DMS153 treated with DMSO at 0.1 percent for 48 hours (cell line): ENCODE measurements at regions not wholly inside any gene's neighbourhood (a gene's known extent, or its start where the extent isn't known, plus 50 kb on each side); places are given as distances from the start of the nearest gene placed in this dataset.

Source experiments
- DNase-seq: peaks from one replicate; lab custom pipeline; 2025; ENCODE audit not compliant: unreplicated experiment; lab: John Stamatoyannopoulos, UW

DNA sequence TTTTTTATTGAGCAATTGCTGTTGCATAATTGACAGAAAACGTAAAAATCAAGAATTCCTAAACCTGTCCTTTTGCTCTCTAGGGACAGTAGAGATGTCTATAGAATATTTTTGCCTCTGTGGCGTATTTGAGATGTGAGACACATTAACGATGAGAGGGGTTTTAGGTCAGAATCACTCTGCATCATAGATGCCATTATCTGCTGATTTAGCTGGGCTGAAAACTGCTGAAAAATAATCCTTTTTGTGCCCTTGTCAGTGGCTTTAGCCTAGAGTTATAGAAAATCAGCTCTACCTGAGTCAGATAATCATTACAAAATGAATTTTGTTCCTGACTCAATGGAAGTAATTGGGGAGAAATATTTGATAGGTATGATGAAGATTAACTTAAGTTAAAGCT, 767.8 kb upstream of the TENM3 start:
- DNase-seq, result no peak

DNA sequence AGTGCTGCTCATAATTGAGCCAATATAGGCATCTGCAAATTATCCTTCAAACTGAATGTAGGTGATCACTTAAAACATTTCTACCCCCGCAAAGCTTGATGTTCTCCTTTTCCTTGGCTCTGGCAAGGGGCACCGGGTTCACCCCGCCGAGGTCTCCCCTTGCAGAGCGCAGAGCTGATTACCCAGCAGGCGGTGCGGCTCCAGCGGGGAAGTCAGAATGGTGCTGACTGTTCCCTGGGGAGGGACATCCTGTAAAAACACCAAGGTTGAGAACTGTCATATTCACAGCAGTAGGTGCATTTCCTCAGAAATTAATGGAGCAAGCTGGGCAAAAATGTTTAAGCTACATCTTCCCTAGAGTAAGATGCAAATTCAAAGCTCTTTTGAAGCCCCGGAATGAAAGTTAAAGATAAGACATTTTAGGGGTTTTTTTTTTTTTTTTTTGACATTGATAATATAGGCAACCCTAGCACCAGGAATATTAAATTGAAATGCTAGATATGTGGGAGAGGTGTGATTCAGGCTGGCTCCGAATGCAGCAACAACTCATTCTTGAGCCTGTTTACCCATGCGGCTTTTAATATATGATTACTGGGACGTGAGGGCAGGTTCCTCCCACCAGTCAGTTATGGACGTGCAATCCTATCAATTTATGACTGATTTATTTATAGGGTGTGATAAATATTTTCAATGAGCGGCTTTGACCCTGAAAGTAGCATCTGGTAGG, 767.3 kb upstream of the TENM3 start:
- DNase-seq, result no peak

DNA sequence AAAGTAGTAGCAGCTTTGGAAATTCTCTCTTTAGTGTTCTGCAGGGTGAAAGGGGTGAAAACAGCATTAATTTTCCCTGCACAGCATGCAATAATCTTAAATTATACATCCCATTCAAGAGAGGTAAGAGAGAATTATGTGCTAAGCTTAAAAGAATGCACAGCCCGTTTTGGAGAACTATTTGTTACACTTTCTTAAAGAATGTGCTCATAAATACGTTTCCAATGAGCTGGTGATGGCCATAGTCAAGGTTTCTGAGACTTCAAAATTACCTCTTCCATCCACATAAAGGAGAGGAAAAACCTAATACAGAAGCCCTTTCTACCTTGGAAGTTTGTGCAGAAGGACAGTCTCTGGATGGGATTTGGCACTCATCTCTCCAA, 766.7 kb upstream of the TENM3 start:
- DNase-seq, result no peak

DNA sequence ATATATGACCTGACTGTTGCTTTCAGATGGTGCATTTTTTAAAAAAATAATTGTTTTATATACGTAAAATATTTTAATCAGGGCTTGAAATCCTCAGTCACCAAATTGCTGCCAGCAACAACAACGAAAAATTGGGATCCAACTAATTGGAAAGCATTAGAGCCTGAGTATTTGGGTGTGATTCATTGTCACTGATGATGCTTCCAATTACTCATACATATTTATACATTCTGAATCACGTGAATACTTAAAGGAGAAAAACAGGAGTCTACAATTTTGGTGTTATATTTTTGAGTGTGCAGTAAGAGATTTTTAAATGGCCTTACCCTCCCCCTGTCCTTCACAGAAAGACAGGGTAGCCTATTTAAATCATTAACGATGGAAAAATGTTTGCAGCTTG, 765.6 kb upstream of the TENM3 start:
- no peak for DNase-seq

DNA sequence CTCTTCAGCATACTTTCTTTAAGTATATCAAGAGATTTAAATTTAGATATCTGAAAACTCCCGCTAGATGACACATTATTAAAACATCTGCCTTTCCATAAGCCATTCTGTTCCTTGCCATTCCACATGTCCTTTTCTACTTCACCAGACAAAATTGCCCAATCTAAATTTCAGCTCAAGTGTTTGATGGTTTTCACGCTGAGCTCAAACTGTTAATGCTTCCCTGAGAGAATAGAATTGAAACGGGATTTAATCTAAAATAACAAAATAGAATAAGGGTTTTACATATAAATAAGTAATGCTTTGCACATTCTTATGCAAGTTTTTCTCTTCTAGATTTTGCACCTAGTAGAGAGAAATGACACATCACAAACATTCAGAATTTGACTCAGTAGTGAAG, 764.5 kb upstream of the TENM3 start:
- DNase-seq, result no peak

DNA sequence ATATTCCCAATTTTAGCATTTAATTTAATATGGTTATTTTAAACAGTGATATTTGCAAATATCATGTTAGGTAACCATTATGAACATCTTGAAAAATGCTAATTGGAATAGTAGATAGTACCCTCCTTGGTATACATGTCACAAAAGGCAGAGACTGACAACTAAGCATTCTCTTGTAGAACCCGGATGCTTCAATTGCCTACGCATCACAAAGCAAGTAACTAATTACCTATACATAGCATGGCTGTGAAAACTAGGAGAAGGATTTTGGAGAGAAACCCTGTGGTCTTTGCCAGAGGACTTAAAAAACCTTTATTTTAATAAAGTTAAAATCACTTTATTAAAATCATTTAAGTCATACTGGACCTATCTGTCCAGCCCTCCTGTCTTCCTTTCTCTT, 764.1 kb upstream of the TENM3 start:
- DNase-seq, result no peak

DNA sequence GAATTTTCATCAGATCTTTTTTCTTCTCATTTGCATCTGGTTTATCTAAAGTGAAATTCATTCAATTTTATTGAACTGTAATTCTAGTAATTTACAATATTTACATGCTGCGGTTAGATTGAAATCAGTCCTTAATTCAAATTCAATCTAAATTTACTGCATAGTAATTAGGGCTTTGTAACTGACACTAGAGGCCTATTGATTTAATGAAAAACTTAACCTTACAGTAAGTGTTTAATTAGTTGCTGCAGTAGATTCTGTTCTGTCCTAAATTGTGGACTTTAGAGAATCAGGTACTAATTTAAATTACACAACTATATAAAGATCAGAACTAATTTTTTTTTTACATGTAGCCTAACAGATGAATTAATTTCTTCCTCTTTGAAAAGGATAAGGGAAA, 758.8 kb upstream of the TENM3 start:
- no peak for DNase-seq

DNA sequence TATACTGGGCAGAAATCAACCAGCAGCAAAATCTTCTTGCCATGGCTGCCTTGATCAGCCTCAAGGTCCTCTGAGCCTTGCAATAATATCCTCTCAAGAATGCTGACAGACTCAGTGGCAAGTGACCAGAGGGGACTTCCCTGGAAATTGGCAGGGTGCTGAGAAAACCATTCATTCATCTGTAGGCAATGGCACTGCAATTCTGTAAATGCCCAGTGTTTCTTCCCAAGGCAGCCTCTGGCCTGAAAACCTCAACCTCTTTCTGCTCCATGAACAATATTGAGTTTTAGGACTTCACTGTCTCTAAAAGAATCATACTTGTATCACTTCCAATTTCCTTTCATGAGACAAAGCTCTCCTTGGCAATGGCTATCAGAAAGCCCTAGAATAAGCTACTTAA, 754.3 kb upstream of the TENM3 start:
- DNase-seq, result no peak

DNA sequence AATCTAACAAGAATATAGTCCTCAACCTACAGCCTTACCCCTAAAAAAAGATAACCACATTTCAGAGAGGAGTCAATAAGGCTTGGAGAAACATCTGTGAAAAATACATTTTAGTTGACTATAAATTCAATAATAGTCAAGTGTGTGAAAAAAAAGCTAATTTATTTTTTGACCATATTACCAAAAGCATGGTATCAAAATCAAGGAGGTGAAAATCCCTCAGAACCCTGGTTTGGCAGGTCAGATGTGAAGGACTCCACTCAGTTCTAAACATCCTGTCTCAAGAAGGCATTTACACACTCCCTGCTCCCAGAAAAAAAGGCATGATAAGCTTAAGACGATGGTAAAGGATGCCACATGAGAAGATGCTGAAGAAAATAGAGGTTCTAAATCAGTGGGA, 745.1 kb upstream of the TENM3 start:
- DNase-seq, result no peak

DNA sequence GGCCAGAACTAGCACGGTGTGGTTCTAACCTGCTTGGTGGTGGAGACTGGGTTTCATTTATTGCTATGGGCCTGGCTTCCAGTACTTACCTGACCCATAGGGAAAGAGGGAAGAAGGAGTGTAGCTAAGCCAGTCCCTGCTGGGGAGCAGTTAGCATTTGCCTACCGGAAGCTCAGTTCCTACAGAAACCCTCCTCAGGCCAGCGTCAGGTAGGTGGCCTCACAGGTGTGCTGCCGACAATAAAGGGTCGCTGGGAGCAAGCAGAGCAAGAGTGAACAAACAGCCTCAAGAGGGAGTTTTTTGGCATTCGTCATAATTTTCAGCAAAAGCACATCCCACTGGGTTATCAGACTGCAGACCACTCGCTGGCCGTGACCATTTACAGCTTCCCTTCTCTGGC, 740.6 kb upstream of the TENM3 start:
- DNase-seq, result no peak

DNA sequence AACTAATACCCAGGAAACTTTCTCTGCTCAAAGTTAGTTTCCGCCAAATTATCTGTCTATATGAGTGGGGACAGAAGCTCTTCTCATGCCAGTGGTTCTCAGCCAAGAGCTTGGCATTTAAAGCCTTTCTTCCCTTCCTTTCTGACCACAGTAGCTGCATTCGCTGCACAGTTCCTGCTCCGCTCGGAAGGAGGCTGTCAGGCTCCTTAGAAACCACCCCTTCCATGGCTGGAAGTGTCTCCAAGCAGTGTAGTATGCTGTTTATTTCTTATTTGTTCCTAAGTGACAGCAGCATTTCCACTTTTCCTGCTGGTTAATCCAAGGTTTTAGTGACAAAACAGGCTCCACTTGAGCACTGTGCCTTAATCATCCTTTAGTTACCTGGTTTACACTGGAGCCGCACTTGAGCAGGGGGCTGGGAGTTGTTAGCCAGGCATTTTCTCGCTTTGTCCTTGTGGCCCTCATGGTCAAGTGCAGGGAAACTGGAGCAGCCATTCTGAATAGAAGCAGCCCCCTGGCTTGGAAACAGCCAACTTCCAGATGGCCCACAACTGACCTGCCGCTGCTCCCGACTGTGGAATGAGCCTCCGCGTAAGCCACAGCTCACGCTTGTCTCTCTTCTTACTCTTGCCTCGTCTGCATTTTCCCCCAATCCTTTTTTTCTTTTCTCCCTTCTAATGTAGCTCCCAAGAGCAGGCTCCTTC, 739.4 kb upstream of the TENM3 start:
- DNase-seq, result no peak

DNA sequence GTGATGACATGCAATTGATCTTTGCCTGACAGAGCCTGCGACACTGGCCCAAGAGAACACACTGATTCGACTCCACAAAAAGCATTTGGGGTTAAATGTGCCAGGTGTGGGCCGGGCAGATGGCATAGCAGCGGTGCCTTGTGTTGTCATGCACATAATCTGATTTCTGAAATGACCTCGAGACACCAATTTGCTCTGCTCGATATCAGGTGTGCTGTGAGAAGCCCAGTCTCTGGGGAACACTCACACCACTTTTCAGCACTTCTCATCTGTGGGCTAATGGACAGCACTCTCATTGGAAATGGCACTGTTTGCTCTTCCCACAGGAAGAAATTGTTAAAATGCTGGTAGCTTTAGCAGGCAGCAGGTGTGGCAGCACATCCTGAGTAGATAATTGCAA, 738.3 kb upstream of the TENM3 start:
- peak; percentile 93 for DNase-seq

DNA sequence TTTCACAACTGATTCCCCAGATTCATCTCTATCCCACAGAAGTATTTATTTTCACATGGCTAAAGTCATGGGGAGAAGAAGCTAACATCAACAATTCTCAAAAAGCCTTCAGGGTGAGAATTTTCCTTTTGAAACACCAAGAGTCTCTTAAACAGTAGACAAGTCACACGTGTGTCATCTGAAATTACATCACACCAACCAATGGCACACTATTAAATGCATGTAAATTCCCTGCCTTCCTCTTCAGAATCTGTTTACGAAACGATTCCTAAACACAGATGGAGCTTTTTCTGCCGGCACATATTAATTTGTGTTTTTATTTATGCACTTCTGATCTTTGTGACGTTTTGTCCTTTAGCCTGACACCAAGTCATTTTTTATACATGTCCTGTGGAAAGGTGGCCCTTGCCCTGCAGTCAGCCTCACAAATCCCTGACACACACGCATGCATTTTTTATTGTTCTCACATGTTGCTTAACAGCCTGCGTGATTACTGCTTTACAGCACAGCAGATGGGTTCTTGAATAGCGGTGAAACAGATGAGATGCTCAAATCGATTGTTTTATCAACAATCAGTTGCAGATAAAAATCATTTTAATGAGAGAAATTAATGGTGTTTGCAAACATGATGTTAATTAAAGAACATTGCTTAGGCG, 735.9 kb upstream of the TENM3 start:
- peak; percentile 69 for DNase-seq

DNA sequence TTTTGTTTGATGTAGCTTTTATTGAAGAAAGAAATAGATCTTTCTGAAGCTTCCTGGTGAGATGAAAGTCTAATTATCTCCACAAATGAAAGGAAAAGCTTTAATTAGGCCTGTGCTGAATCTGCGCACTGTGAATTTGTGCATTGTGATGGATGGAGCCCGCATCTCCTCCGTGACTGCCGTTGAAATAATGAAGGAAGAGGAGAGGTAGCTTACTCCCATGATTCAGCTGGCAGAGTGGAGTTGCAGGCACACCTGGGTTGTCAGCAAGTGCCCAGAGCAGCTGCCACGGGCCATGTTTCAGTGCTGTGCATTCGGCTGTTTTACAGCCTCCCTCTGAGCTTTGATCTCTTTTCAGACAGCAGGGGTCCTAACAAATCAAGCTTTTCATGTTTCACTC, 735.3 kb upstream of the TENM3 start:
- peak; percentile 69 for DNase-seq

DNA sequence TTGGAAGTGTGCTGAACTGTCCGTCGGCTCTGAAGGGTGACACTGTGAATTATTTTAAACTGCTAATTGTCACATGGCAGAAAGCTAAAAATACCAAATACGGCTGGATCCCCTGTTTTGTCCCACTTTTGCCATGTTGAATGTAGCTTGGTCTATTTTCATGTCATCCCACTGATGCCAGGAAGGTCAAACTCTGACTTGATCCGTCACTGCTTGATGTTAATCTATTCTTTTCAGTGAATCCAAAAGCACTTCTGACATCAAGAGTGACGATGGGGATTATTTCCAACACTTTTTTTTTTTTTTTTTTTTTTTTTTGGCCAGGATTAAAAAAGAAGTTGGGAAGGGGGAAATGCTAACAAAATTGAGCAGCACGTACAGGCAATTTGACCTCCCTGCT, 734.6 kb upstream of the TENM3 start:
- no peak for DNase-seq

DNA sequence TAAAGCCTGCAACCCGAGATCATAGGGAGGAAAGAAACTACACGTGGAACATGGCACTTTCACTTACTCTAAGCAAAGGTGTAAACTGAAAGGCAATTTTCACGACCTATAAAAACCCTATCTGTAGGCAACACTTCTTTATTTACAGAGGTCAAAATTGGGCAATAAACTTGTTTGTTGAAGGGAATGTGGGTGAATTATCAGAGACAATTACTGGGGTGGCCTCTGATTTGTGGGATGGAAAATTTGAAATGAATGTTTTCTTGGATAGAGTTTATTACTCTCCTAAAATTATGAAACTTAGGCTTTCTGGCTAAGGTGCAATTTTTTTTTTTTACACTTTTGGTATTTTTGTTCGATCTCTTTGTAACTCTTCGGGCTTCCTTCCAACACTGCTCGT, 734.1 kb upstream of the TENM3 start:
- no peak for DNase-seq

DNA sequence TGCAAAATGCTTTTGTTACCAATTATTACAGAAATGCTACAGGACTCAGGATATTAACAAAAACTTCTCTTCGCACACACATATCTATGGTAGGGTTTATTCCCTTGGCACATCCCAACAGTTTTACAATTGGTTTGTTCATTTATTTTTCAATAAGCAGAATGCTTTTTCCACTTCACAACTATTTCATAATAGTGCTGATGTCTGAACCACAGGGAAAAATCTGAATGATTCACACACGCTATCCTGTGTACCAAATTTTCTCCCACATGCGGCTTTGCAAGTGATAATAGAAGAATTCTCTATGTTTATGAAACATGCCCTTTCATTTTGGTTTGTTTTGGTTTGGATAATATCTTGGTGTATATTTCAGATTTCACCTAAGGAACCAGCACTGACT, 725.7 kb upstream of the TENM3 start:
- no peak for DNase-seq

DNA sequence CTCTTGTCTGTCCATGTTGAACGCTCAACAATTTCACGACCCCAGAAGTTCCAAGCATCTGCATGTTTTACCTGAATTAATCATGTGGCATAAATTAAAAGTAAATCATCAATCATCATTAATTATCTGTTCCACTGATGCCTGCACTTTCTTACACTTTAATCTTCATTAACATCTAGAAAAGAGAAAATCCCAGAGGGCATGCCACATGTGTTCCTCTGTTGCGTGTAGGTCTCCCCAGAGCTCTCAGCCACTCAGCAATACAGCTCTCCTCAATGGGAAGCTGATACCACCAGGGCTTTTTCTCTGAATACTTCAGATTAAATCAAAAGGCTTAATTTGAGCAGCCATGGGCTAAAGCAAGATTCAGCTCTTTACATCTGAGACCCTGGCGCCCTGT, 722.4 kb upstream of the TENM3 start:
- DNase-seq, result no peak

DNA sequence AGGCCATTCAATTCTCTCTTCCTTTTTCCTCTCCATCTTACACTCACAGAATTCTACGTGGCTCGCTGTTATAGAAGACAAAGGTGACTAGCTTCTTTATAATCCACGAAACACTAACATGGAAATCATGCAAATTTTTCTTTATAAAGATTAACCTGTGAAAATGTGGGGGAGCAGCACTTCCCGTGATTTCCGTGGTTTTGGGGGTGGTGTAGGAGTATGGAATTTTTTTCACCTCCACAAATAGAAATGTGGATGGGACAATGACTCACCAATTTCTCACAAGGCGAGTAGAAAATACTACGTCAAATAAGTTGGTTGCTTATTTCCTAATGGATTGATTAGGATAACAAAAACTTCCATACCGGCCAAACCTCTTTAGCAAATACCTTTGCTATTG, 719.2 kb upstream of the TENM3 start:
- no peak for DNase-seq

DNA sequence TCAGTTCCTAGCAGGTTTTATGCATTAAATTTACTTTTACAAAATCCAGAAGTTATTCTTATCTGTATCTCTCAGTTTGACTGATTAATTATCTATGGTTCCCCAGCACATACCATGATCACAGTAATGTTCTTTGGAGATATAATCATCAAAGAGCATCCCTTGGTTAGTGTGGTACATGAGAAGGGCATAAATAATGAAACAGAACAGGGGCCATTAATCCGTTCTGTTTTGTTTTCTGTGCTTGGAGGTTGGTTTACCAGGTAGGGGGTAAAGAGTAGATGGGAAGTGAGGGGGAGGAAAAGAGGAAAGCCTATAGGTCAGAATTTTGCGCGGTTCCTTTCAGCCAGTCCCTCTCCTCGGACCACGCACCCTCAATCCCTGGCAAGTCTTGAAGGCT, 718.7 kb upstream of the TENM3 start:
- no peak for DNase-seq

DNA sequence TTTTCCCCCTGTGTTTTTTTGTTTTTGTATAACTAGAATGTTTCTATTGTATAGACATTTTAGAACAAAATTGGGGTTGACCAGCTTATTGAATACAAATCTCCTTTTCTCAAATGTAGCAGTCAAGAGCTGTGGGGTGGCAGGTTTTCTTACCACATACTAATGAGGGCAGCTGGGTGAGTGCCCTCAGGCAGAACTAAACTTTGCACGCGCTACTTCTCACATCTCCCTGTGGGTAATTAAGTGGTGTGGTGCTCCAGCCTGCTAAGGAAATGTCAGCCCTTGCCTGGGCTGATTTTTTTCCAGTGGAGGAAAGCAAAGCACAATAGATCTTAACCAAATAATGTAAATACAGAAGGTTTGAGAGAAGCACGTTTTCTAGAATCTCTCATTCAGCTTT, 717.6 kb upstream of the TENM3 start:
- no peak for DNase-seq

DNA sequence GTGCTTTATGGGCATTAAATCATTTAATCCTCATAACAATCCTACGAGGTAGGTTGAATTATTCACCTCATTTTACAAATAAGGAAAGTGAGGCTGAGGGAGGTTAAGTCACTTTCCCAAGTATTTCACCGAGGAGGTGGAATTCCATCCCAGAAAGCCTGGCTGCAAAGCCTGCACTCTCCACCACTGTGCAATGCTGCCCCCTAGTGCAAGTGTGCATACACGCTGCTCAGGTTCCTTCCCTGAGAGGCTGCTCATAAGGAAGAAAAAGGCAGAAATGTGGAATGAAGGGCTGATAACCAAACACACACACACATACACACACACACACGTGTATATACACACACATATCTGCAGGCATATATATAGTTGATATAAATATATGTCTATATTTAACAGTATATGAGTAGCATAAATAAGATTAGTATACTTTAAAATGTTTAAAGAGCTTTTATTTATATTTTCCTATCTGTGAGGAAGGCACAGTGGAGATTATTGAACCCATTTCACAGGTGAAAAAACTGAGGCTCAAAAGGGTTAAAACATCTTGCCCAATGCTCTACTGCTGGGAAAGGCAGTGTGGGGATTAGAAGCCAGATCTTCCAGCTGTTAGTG, 714.5 kb upstream of the TENM3 start:
- DNase-seq, result peak; percentile 58
